ENCODE measurements at regions not wholly inside any gene's neighbourhood (a gene's known extent, or its start where the extent isn't known, plus 50 kb on each side); places are given as distances from the start of the nearest gene placed in this dataset.

- TF ChIP-seq RXRA (IDR thresholded peaks at IDR 0.05; ENCODE audit: borderline replicate concordance, low read depth) (no peak), GATA2 (CRISPR knock-in tag; IDR thresholded peaks at IDR 0.05) (no peak), FOSL2 (IDR thresholded peaks at IDR 0.05; ENCODE audit: borderline replicate concordance, low read depth) (no peak), GABPA (IDR thresholded peaks at IDR 0.05; ENCODE audit: low read depth) (no peak), FOXM1 (IDR thresholded peaks at IDR 0.05; ENCODE audit: low read depth) (no peak), TAF1 (IDR thresholded peaks at IDR 0.05; ENCODE audit: borderline replicate concordance, low read depth, low read length) (no peak)
- TF ChIP-seq, protein P1, sequence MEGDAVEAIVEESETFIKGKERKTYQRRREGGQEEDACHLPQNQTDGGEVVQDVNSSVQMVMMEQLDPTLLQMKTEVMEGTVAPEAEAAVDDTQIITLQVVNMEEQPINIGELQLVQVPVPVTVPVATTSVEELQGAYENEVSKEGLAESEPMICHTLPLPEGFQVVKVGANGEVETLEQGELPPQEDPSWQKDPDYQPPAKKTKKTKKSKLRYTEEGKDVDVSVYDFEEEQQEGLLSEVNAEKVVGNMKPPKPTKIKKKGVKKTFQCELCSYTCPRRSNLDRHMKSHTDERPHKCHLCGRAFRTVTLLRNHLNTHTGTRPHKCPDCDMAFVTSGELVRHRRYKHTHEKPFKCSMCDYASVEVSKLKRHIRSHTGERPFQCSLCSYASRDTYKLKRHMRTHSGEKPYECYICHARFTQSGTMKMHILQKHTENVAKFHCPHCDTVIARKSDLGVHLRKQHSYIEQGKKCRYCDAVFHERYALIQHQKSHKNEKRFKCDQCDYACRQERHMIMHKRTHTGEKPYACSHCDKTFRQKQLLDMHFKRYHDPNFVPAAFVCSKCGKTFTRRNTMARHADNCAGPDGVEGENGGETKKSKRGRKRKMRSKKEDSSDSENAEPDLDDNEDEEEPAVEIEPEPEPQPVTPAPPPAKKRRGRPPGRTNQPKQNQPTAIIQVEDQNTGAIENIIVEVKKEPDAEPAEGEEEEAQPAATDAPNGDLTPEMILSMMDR (IDR thresholded peaks at IDR 0.05): no peak
These were observed 533.9 kb upstream of the NXPH2 start for GRCh38 chr2:139314059-139314458.

Data from SK-N-SH (cell line).